Smooth muscle cell (in vitro differentiated cells): ENCODE measurements at regions not wholly inside any gene's neighbourhood (a gene's known extent, or its start where the extent isn't known, plus 50 kb on each side); places are given as distances from the start of the nearest gene placed in this dataset.
"Not testable (repeated sequence)": the region's sequence is repeated elsewhere in the genome, so short reads cannot be mapped to it uniquely, and the experiment has no call there.

Source experiments
- DNase-seq: peaks from one replicate; lab custom pipeline; 2025; ENCODE audit not compliant: unreplicated experiment; lab: John Stamatoyannopoulos, UW
- H2AFZ ChIP-seq: fragments of 200-600 bp; sonication (generic); 2 replicates; pipeline ENCODE4 v1.6.0; 2016; ENCODE audit warnings: antibody characterized with exemption, low read depth, mild to moderate bottlenecking
- H3F3A ChIP-seq: fragments of 200-600 bp; sonication (generic); 2 replicates; pipeline ENCODE4 v1.6.0; 2017; ENCODE audit warnings: antibody characterized with exemption, low read depth
- H3K27ac ChIP-seq: fragments of 200-600 bp; sonication (generic); 2 replicates; pipeline ENCODE4 v1.5.1; 2016; ENCODE audit warnings: low read depth, mild to moderate bottlenecking
- H3K27me3 ChIP-seq: fragments of 200-600 bp; sonication (generic); 2 replicates; pipeline ENCODE4 v1.6.1; 2016; ENCODE audit warnings: low read depth, mild to moderate bottlenecking
- H3K36me3 ChIP-seq: fragments of 200-600 bp; sonication (generic); 2 replicates; pipeline ENCODE4 v1.5.1; 2016; ENCODE audit warnings: low read depth
- H3K4me1 ChIP-seq: fragments of 200-600 bp; sonication (generic); 2 replicates; pipeline ENCODE4 v1.5.1; 2016; ENCODE audit warnings: low read depth
- H3K4me2 ChIP-seq: fragments of 200-600 bp; sonication (generic); 2 replicates; pipeline ENCODE4 v1.6.0; 2016; ENCODE audit warnings: mild to moderate bottlenecking
- H3K4me3 ChIP-seq: fragments of 200-600 bp; sonication (generic); 2 replicates; pipeline ENCODE4 v1.5.1; 2016; ENCODE audit warnings: mild to moderate bottlenecking
- H3K79me2 ChIP-seq: fragments of 200-600 bp; sonication (generic); 2 replicates; pipeline ENCODE4 v1.6.0; 2016; ENCODE audit warnings: low read depth, mild to moderate bottlenecking
- H3K9ac ChIP-seq: fragments of 200-600 bp; sonication (generic); 2 replicates; pipeline ENCODE4 v1.6.0; 2016; ENCODE audit warnings: low read depth
- H3K9me3 ChIP-seq: fragments of 200-600 bp; sonication (generic); replicated peaks from 2 replicates; pipeline ENCODE4 v1.5.1; 2016; ENCODE audit warnings: low read depth
- H4K20me1 ChIP-seq: fragments of 200-600 bp; sonication (generic); 2 replicates; pipeline ENCODE4 v1.6.0; 2016; ENCODE audit warnings: low read depth
- WGBS: methylation state at CpG from one replicate; pipeline ENCODE4 v1.1.7; 2016; ENCODE audit warnings: low lambda C conversion rate; 5-methylcytosine and 5-hydroxymethylcytosine counted together
- TF ChIP-seq, protein P1 (sequence below): fragments of 200-600 bp; sonication (generic); IDR thresholded peaks from 2 replicates; pipeline ENCODE4 v1.5.1; 2017; ENCODE audit warnings: borderline replicate concordance, mild to moderate bottlenecking, antibody characterized with exemption; ENCODE audit not compliant: insufficient read depth, poor library complexity, severe bottlenecking

DNA sequence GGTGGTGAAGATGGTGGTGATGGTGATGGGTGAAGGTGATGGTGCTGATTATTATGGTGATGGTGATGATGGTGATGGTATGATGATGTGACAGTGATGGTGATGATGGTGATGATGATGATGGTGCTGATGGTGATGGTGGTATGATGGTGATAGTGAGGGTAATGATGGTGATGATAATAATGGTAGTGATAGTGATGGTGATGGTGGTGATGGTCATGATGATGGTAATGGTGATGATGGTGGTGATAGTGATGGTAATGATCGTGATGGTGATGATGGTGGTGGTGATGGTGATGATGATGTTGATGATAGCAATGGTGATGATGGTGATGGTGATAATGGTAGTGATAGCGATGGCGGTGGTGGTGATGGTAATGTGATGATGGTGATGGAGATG, 197.9 kb upstream of the ALG10B start:
- no peaks in the 10 kb centered on the region for H4K20me1 ChIP-seq
- no peaks in the 10 kb centered on the region for H3K79me2 ChIP-seq
- no peak overlapping the region for H3K4me2 ChIP-seq
- H3K4me1 ChIP-seq = no peaks in the 10 kb centered on the region
- H3K27me3 ChIP-seq = no peaks in the 10 kb centered on the region
- DNase-seq = no peak
- no peaks in the 10 kb centered on the region for H3K9me3 ChIP-seq
- no peak overlapping the region for H3K4me3 ChIP-seq
- no peaks in the 10 kb centered on the region for H3F3A ChIP-seq
- 78% methylated on average over 3 of the region's 3 CpGs for WGBS
- H3K9ac ChIP-seq = no peak overlapping the region
- H2AFZ ChIP-seq = no peak overlapping the region
- no peaks in the 10 kb centered on the region for H3K36me3 ChIP-seq
- TF ChIP-seq, protein P1, sequence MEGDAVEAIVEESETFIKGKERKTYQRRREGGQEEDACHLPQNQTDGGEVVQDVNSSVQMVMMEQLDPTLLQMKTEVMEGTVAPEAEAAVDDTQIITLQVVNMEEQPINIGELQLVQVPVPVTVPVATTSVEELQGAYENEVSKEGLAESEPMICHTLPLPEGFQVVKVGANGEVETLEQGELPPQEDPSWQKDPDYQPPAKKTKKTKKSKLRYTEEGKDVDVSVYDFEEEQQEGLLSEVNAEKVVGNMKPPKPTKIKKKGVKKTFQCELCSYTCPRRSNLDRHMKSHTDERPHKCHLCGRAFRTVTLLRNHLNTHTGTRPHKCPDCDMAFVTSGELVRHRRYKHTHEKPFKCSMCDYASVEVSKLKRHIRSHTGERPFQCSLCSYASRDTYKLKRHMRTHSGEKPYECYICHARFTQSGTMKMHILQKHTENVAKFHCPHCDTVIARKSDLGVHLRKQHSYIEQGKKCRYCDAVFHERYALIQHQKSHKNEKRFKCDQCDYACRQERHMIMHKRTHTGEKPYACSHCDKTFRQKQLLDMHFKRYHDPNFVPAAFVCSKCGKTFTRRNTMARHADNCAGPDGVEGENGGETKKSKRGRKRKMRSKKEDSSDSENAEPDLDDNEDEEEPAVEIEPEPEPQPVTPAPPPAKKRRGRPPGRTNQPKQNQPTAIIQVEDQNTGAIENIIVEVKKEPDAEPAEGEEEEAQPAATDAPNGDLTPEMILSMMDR = no peak
- H3K27ac ChIP-seq = no peak overlapping the region

DNA sequence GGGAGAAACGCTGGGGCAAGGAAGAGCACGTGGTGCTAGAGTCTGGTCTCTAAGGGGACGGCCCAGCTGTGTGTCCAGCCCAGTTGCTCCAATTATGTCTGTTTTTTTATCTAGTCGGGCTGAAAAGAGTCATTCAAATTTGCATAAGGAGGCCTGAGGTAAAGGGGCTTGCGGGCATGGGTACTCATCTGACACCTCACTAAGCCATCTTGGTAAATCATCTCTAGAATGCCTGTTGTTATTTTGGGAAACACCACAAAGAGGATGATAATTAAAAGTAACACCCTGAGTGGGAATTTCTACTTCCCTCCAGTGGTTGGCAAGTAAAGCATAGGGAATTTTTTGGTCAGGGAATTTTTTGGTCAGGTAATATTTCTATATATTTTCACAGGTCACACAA, 196.1 kb upstream of the ALG10B start:
- no peaks in the 10 kb centered on the region for H3K4me1 ChIP-seq
- no peaks in the 10 kb centered on the region for H3K27me3 ChIP-seq
- H4K20me1 ChIP-seq = no peaks in the 10 kb centered on the region
- no peak overlapping the region for H3K4me3 ChIP-seq
- 53% methylated on average over 5 of the region's 5 CpGs for WGBS
- H3K27ac ChIP-seq = no peak overlapping the region
- H3K4me2 ChIP-seq = no peak overlapping the region
- H2AFZ ChIP-seq = no peak overlapping the region
- H3K9me3 ChIP-seq = no peaks in the 10 kb centered on the region
- no peaks in the 10 kb centered on the region for H3F3A ChIP-seq
- H3K36me3 ChIP-seq = no peaks in the 10 kb centered on the region
- TF ChIP-seq, protein P1 = no peak
- H3K9ac ChIP-seq = no peak overlapping the region
- DNase-seq = no peak
- H3K79me2 ChIP-seq = no peaks in the 10 kb centered on the region

DNA sequence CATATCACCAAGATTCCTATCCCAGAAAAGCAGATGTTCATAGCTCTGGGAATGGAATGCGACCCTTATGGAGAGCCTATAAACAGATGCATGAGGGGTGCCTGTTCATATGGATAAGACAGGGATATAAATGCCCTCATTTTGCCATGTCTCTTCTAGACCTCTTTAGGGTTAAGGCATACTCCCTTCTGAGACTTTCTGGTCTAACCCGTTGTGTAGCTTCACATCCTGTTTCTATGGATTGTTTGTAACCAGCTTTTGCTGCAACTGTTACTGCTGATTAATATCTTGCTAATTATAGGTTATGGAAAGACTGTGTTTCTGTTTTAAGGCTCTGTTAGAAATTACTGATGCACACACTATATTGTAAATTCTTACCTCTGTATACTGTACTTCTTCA, 193.5 kb upstream of the ALG10B start:
- H3K9me3 ChIP-seq, H3K9ac ChIP-seq, H3K27ac ChIP-seq, H3K27me3 ChIP-seq, H2AFZ ChIP-seq, H3F3A ChIP-seq, H4K20me1 ChIP-seq, H3K36me3 ChIP-seq, H3K79me2 ChIP-seq, DNase-seq, H3K4me2 ChIP-seq, H3K4me1 ChIP-seq, H3K4me3 ChIP-seq: not testable (repeated sequence)
- WGBS = 62% methylated on average over 2 of the region's 2 CpGs

DNA sequence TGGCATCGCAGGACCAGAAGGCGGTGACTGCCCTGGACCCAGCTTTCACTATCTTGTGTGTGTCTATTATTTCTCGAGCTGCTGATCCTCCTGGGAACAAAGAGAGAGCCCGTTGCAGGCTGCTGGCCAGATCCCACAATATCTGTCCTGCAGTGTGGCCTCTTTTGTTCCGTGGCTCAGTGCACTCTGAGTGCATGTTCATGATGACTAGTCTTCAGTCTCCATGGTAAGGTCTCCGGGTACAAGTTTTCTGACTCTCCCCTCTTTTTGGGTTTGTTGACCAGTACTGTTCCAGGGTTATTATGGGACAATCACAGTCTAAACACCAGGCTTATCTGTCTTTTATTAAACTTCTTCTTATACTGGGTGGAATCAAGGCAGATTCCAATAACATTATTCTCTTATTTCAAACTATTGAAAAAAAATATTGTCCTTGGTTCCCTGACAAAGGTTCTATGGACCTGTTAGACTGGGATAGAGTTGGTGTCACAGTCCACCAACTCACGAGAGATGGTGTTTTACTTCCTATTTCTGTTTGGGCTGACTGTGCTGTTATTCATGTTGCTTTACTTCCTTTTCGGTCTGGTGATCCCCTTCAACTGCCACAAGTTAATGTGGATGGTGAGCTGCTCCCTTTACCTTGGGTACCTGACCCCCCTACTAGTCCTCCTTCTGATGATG, 192.9 kb upstream of the ALG10B start:
- no peak overlapping the region for H2AFZ ChIP-seq
- H3K9me3 ChIP-seq = no peaks in the 10 kb centered on the region
- TF ChIP-seq, protein P1 = no peak
- H3K4me1 ChIP-seq = no peaks in the 10 kb centered on the region
- H4K20me1 ChIP-seq = no peaks in the 10 kb centered on the region
- no peak overlapping the region for H3K9ac ChIP-seq
- no peak overlapping the region for H3K27ac ChIP-seq
- H3K27me3 ChIP-seq = no peaks in the 10 kb centered on the region
- no peaks in the 10 kb centered on the region for H3K79me2 ChIP-seq
- H3K4me2 ChIP-seq = no peak overlapping the region
- H3K4me3 ChIP-seq = no peak overlapping the region
- no peaks in the 10 kb centered on the region for H3K36me3 ChIP-seq
- 67% methylated on average over 8 of the region's 8 CpGs for WGBS
- DNase-seq = no peak
- H3F3A ChIP-seq = no peaks in the 10 kb centered on the region
